Left lobe of liver (tissue), 2 donors: ENCODE measurements at regions not wholly inside any gene's neighbourhood (a gene's known extent, or its start where the extent isn't known, plus 50 kb on each side); places are given as distances from the start of the nearest gene placed in this dataset.
"Not testable (repeated sequence)": the region's sequence is repeated elsewhere in the genome, so short reads cannot be mapped to it uniquely, and the experiment has no call there.

Experiments
- ATAC-seq: fragments of 200-7000 bp; cut with Tn5 transposase; one replicate; pipeline ENCODE4 v1.9.1; 2020; ENCODE audit warnings: mild to moderate bottlenecking, moderate library complexity
- DNase-seq: peaks from one replicate; pipeline ENCODE4 v3.0.0-alpha.2; 2020; ENCODE audit warnings: low spot score
- donor health status: DM: no; HTN: no; CAD: no; lungs with moderate emphysema.
- donor health status: DM: no; HTN: yes; CAD: no.

- not testable (repeated sequence) for ATAC-seq, DNase-seq
Measured at GRCh38 chr4:131352371-131352770, 1796.7 kb upstream of the PCDH10 start.

- no peak for DNase-seq
- ATAC-seq: no peak
Measured at GRCh38 chr4:131366714-131367113, 1782.4 kb upstream of the PCDH10 start.

- no peak for DNase-seq
- ATAC-seq: no peak
Measured at GRCh38 chr4:131367441-131367840, 1781.7 kb upstream of the PCDH10 start.

- ATAC-seq: no peak
- DNase-seq: no peak
Measured at GRCh38 chr4:131370846-131371245, 1778.2 kb upstream of the PCDH10 start.

- no peak for DNase-seq
Measured at GRCh38 chr4:131381055-131381454, 1768.0 kb upstream of the PCDH10 start.

GRCh38 chr4:131382839-131383238 is 1766.3 kb upstream of the PCDH10 start:
- no peak for DNase-seq
- ATAC-seq: no peak

More at GRCh38 chr4:131381055-131381454, 1768.0 kb upstream of the PCDH10 start:
- ATAC-seq: no peak

GRCh38 chr4:131388277-131388676 is 1760.8 kb upstream of the PCDH10 start:
- no peak for DNase-seq
- no peak for ATAC-seq

- DNase-seq (no peak), ATAC-seq (no peak)
Measured at GRCh38 chr4:131408102-131408501, 1741.0 kb upstream of the PCDH10 start.

- no peak for ATAC-seq
- DNase-seq: no peak
Measured at GRCh38 chr4:131411393-131411792, 1737.7 kb upstream of the PCDH10 start.

GRCh38 chr4:131419147-131419546 is 1729.9 kb upstream of the PCDH10 start:
- DNase-seq (no peak), ATAC-seq (no peak)

- DNase-seq (no peak), ATAC-seq (no peak)
Measured at GRCh38 chr4:131426023-131426758, 1722.9 kb upstream of the PCDH10 start.

- ATAC-seq (no peak), DNase-seq (no peak)
Measured at GRCh38 chr4:131427000-131427399, 1722.1 kb upstream of the PCDH10 start.

- ATAC-seq (no peak), DNase-seq (no peak)
Measured at GRCh38 chr4:131430302-131430701, 1718.8 kb upstream of the PCDH10 start.

- DNase-seq: no peak
- no peak for ATAC-seq
Measured at GRCh38 chr4:131441004-131441688, 1707.9 kb upstream of the PCDH10 start.

- no peak for ATAC-seq
- DNase-seq: no peak
Measured at GRCh38 chr4:131447883-131448282, 1701.2 kb upstream of the PCDH10 start.

GRCh38 chr4:131450572-131451209 is 1698.4 kb upstream of the PCDH10 start:
- DNase-seq: no peak
- no peak for ATAC-seq

- no peak for DNase-seq
- no peak for ATAC-seq
Measured at GRCh38 chr4:131459430-131460101, 1689.5 kb upstream of the PCDH10 start.

- DNase-seq: no peak
- no peak for ATAC-seq
Measured at GRCh38 chr4:131470360-131470759, 1678.7 kb upstream of the PCDH10 start.

- no peak for ATAC-seq
Measured at GRCh38 chr4:131488772-131489171, 1660.3 kb upstream of the PCDH10 start.

GRCh38 chr4:131496211-131496610 is 1652.9 kb upstream of the PCDH10 start:
- not testable (repeated sequence) for DNase-seq

More at GRCh38 chr4:131488772-131489171, 1660.3 kb upstream of the PCDH10 start:
- DNase-seq: no peak

GRCh38 chr4:131499141-131499873 is 1649.8 kb upstream of the PCDH10 start:
- ATAC-seq (no peak), DNase-seq (no peak)

More at GRCh38 chr4:131496211-131496610, 1652.9 kb upstream of the PCDH10 start:
- ATAC-seq: not testable (repeated sequence)
